ENCODE measurements at regions not wholly inside any gene's neighbourhood (a gene's known extent, or its start where the extent isn't known, plus 50 kb on each side); places are given as distances from the start of the nearest gene placed in this dataset.
A peak's percentile ranks its signal among the peaks of the same experiment; 100 is the strongest.

- DNase-seq (ENCODE audit: insufficient read length, low spot score, missing footprints): no peak
- H3K79me2 ChIP-seq (ENCODE audit: insufficient read depth, low read length): no peaks in the 10 kb centered on the region
These were observed 52.5 kb upstream of the PLEKHG7 start for GRCh38 chr12:92650228-92650822.

GRCh38 chr12:92649511-92650227, 53.1 kb upstream of the PLEKHG7 start:
- peak; percentile 86 for DNase-seq (ENCODE audit: insufficient read length, low spot score, missing footprints)

More at GRCh38 chr12:92650228-92650822, 52.5 kb upstream of the PLEKHG7 start:
- Histone ChIP-seq H3K36me3 (ENCODE audit: insufficient read depth, low read length) (no peaks in the 10 kb centered on the region), H3K27ac (ENCODE audit: low read depth, low read length) (peak overlapping the region; percentile 57), H3K4me1 (ENCODE audit: insufficient read depth, low read length) (peaks cover 29% of the 10 kb centered on the region), H3K27me3 (ENCODE audit: insufficient read depth, low read length) (no peaks in the 10 kb centered on the region), H3K4me3 (ENCODE audit: insufficient read depth, low read length) (no peak overlapping the region), H2AFZ (ENCODE audit: low read length) (peak overlapping the region; percentile 40), H3K9me3 (ENCODE audit: low read depth, low read length) (no peaks in the 10 kb centered on the region), H4K20me1 (ENCODE audit: insufficient read depth, low read length) (no peaks in the 10 kb centered on the region), H3K4me2 (ENCODE audit: insufficient read depth, low read length) (peak overlapping the region; percentile 80)
- TF ChIP-seq CTCF (IDR thresholded peaks at IDR 0.05; ENCODE audit: extremely low read depth, low read depth, low read length): no peak

GRCh38 chr12:92648242-92649031, 54.4 kb upstream of the PLEKHG7 start:
- Histone ChIP-seq H3K4me3 (ENCODE audit: insufficient read depth, low read length) (no peak overlapping the region), H3K79me2 (ENCODE audit: insufficient read depth, low read length) (no peaks in the 10 kb centered on the region), H3K9me3 (ENCODE audit: low read depth, low read length) (no peaks in the 10 kb centered on the region), H3K4me2 (ENCODE audit: insufficient read depth, low read length) (no peak overlapping the region), H2AFZ (ENCODE audit: low read length) (no peak overlapping the region), H3K36me3 (ENCODE audit: insufficient read depth, low read length) (no peaks in the 10 kb centered on the region), H3K4me1 (ENCODE audit: insufficient read depth, low read length) (peaks cover 15% of the 10 kb centered on the region), H3K27ac (ENCODE audit: low read depth, low read length) (no peak overlapping the region), H4K20me1 (ENCODE audit: insufficient read depth, low read length) (no peaks in the 10 kb centered on the region), H3K27me3 (ENCODE audit: insufficient read depth, low read length) (no peaks in the 10 kb centered on the region)
- TF ChIP-seq CTCF (IDR thresholded peaks at IDR 0.05; ENCODE audit: extremely low read depth, low read depth, low read length): no peak
- no peak for DNase-seq (ENCODE audit: insufficient read length, low spot score, missing footprints)

More at GRCh38 chr12:92649511-92650227, 53.1 kb upstream of the PLEKHG7 start:
- Histone ChIP-seq H3K79me2 (ENCODE audit: insufficient read depth, low read length) (no peaks in the 10 kb centered on the region), H3K4me2 (ENCODE audit: insufficient read depth, low read length) (peak overlapping the region; percentile 80), H4K20me1 (ENCODE audit: insufficient read depth, low read length) (no peaks in the 10 kb centered on the region), H3K9me3 (ENCODE audit: low read depth, low read length) (no peaks in the 10 kb centered on the region), H3K27me3 (ENCODE audit: insufficient read depth, low read length) (no peaks in the 10 kb centered on the region), H3K4me1 (ENCODE audit: insufficient read depth, low read length) (peaks cover 23% of the 10 kb centered on the region), H3K4me3 (ENCODE audit: insufficient read depth, low read length) (peak overlapping the region; percentile 50), H2AFZ (ENCODE audit: low read length) (peak overlapping the region; percentile 68), H3K36me3 (ENCODE audit: insufficient read depth, low read length) (no peaks in the 10 kb centered on the region), H3K27ac (ENCODE audit: low read depth, low read length) (peak overlapping the region; percentile 57)
- TF ChIP-seq CTCF (IDR thresholded peaks at IDR 0.05; ENCODE audit: extremely low read depth, low read depth, low read length): peak; percentile 86

GRCh38 chr12:92641291-92641690, 61.5 kb upstream of the PLEKHG7 start:
- Histone ChIP-seq H3K9me3 (ENCODE audit: low read depth, low read length) (no peaks in the 10 kb centered on the region), H3K4me2 (ENCODE audit: insufficient read depth, low read length) (no peak overlapping the region), H3K27ac (ENCODE audit: low read depth, low read length) (no peak overlapping the region), H4K20me1 (ENCODE audit: insufficient read depth, low read length) (no peaks in the 10 kb centered on the region), H3K27me3 (ENCODE audit: insufficient read depth, low read length) (no peaks in the 10 kb centered on the region), H3K36me3 (ENCODE audit: insufficient read depth, low read length) (no peaks in the 10 kb centered on the region), H3K4me3 (ENCODE audit: insufficient read depth, low read length) (no peak overlapping the region), H2AFZ (ENCODE audit: low read length) (no peak overlapping the region), H3K79me2 (ENCODE audit: insufficient read depth, low read length) (no peaks in the 10 kb centered on the region), H3K4me1 (ENCODE audit: insufficient read depth, low read length) (no peaks in the 10 kb centered on the region)
- no peak for DNase-seq (ENCODE audit: insufficient read length, low spot score, missing footprints)
- no peak for TF ChIP-seq CTCF (IDR thresholded peaks at IDR 0.05; ENCODE audit: extremely low read depth, low read depth, low read length)

Measured in osteoblast (primary cell).